AG04450 (cell line): ENCODE measurements at regions not wholly inside any gene's neighbourhood (a gene's known extent, or its start where the extent isn't known, plus 50 kb on each side); places are given as distances from the start of the nearest gene placed in this dataset.

ENCODE experiments used
- CTCF ChIA-PET: fragments of 300-600, 350-600 bp; formaldehyde crosslinking; extraction: SDS; loops from one replicate; lab custom pipeline; 2022; ENCODE audit warnings: antibody characterized with exemption, inconsistent platforms; lab: Charles Lee
- POLR2A ChIA-PET: fragments of 350-600 bp; formaldehyde crosslinking; extraction: SDS; loops from one replicate; lab custom pipeline; 2021; ENCODE audit warnings: antibody characterized with exemption, inconsistent platforms; lab: Yijun Ruan, JAX
- DNase-seq: peaks from one replicate; pipeline ENCODE4 v3.0.0-alpha.2; 2011; ENCODE audit warnings: low read depth, low spot score
- H3K27ac ChIP-seq: one replicate; pipeline ENCODE4 v1.5.1; 2012; ENCODE audit warnings: low read depth, low read length, control low read depth
- H3K27me3 ChIP-seq: one replicate; pipeline ENCODE4 v1.6.0; 2012; ENCODE audit warnings: low read length; ENCODE audit not compliant: control insufficient read depth, insufficient read depth
- H3K4me3 ChIP-seq: 2 replicates; pipeline ENCODE4 v1.5.1; 2011; ENCODE audit warnings: mild to moderate bottlenecking, low read depth, low read length, control low read depth
- H3K9me3 ChIP-seq: 2 replicates; pipeline ENCODE4 v1.5.1; 2012; ENCODE audit warnings: low read length; ENCODE audit not compliant: control insufficient read depth, insufficient read depth
- TF ChIP-seq, protein P1 (sequence below): IDR thresholded peaks from 2 replicates; pipeline ENCODE4 v1.5.1; 2011; ENCODE audit warnings: low read depth, low read length, control low read depth, inconsistent platforms

DNA sequence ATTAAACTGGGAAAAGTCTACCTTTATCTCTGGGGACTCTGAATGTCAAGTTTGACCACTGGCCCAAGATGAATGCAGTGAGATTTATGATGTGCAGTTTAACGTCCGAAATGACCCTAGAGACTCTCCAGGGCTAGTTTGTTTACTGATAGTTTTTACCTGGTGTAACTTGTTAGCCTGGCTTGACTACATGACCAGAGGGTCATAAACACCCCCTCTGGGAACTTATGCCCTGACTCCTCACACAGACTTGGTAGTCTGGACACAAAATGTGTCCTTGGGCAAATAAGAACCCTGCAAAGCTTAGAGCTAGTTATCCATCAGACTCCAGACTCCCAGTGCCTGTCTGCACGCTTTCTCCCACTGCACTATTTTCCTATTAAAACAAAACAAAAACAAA, 606.5 kb downstream of the HACE1 start:
- CTCF ChIA-PET, result no interaction called here
- POLR2A ChIA-PET, result no interaction called here
- Histone ChIP-seq H3K27me3 (no peaks in the 10 kb centered on the region), H3K27ac (no peak overlapping the region), H3K4me3 (no peak overlapping the region), H3K9me3 (peaks cover 7% of the 10 kb centered on the region)
- no peak for DNase-seq
- TF ChIP-seq, protein P1, sequence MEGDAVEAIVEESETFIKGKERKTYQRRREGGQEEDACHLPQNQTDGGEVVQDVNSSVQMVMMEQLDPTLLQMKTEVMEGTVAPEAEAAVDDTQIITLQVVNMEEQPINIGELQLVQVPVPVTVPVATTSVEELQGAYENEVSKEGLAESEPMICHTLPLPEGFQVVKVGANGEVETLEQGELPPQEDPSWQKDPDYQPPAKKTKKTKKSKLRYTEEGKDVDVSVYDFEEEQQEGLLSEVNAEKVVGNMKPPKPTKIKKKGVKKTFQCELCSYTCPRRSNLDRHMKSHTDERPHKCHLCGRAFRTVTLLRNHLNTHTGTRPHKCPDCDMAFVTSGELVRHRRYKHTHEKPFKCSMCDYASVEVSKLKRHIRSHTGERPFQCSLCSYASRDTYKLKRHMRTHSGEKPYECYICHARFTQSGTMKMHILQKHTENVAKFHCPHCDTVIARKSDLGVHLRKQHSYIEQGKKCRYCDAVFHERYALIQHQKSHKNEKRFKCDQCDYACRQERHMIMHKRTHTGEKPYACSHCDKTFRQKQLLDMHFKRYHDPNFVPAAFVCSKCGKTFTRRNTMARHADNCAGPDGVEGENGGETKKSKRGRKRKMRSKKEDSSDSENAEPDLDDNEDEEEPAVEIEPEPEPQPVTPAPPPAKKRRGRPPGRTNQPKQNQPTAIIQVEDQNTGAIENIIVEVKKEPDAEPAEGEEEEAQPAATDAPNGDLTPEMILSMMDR, result no peak

DNA sequence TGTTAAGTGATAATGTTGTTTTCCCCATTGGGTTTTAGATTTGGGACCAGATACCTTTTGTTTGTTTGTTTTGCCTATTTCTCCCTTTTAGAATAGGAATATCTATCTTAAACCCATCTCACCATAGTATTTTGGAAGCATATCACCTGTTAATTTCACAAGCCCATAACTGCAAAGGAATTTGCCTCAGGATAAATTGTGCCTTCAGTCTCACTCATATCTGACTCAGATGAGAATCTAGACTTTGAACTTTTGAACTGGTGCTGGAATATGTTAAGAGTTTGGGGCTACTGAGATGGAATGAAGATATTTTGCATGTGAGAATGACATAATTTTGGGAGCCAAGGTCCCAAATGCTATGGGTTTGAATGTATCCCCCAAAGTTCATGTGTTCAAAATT, 607.4 kb downstream of the HACE1 start:
- CTCF ChIA-PET, result no interaction called here

DNA sequence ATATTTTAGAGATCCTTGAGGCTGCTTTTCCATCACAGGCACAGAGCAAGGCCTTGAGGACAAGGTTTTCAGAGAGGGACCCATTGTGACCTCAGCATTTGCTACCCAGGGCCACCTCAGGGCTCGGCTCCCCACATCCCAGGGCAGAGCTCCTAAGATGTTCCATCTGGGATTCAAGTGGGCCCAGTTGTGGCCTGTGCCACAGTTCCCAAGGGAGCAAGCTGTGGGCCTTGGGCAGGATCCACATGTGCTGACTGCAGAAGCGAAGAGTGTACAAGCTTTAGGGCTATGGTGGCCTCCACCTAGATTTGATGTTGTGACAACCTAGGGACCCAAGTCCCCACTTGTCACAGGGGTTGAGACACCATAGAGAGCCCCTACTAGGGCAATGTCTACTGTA, 608.1 kb downstream of the HACE1 start:
- POLR2A ChIA-PET, result no interaction called here
- no peak for DNase-seq
- H3K27ac ChIP-seq, result no peak overlapping the region
- TF ChIP-seq, protein P1, result no peak
- H3K9me3 ChIP-seq, result peaks cover 7% of the 10 kb centered on the region
- no peak overlapping the region for H3K4me3 ChIP-seq
- H3K27me3 ChIP-seq, result no peaks in the 10 kb centered on the region
- CTCF ChIA-PET, result no interaction called here

More for the DNA sequence above, 607.4 kb downstream of the HACE1 start:
- DNase-seq, result no peak
- Histone ChIP-seq H3K4me3 (no peak overlapping the region), H3K27ac (no peak overlapping the region), H3K9me3 (peaks cover 7% of the 10 kb centered on the region), H3K27me3 (no peaks in the 10 kb centered on the region)
- POLR2A ChIA-PET, result no interaction called here
- TF ChIP-seq, protein P1, result no peak

DNA sequence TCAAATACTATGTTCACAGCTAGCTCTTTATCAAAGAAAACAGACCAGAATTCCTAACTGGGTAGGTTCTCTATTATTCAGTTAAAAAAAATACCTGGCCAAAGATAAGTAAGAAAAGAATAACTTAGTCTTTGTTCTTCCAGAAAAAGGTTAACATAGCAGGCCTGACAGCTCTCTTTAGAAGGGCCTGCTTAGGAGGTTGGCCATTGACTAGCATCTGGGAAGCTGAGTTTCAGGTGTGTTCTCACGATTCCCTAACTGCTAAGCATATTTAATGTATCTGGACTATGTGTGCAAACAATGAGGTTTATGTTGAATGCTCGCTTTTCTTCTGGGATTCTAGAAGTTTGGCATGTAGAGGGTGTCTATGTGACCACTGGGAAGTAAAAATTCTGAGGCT, 618.9 kb downstream of the HACE1 start:
- POLR2A ChIA-PET, result no interaction called here
- CTCF ChIA-PET, result no interaction called here
- no peak for DNase-seq
- Histone ChIP-seq H3K27ac (no peak overlapping the region), H3K4me3 (no peak overlapping the region), H3K9me3 (peaks cover 9% of the 10 kb centered on the region; the same call in 1 of the 2 replicates), H3K27me3 (no peaks in the 10 kb centered on the region)
- TF ChIP-seq, protein P1, result no peak

DNA sequence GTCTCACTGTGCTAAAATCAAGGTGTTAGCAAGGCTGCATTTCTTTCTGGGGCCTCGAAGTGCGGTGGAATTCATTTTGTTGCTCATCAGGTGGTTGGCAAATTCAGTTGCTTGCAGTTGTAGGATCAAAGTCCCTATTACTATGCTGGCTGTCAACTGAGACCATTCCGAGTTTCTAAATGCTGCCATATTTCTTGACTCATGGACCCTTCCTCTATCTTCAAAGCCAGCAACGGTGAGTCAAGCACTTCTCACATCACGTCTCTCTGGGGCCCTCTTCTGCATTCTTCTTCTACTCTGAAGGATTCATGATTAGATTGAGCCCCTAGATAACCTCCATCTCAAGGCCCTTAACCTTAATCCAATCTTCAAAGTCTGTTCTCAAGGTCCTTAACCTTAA, 619.7 kb downstream of the HACE1 start:
- Histone ChIP-seq H3K9me3 (peaks cover 9% of the 10 kb centered on the region; the same call in 1 of the 2 replicates), H3K27me3 (no peaks in the 10 kb centered on the region), H3K4me3 (no peak overlapping the region), H3K27ac (no peak overlapping the region)
- TF ChIP-seq, protein P1, result no peak
- POLR2A ChIA-PET, result no interaction called here
- DNase-seq, result no peak
- CTCF ChIA-PET, result no interaction called here
